Tibial nerve (tissue), 4 donors: ENCODE measurements at regions not wholly inside any gene's neighbourhood (a gene's known extent, or its start where the extent isn't known, plus 50 kb on each side); places are given as distances from the start of the nearest gene placed in this dataset.
"Not testable (repeated sequence)": the region's sequence is repeated elsewhere in the genome, so short reads cannot be mapped to it uniquely, and the experiment has no call there.

Experiments used
- DNase-seq, 2 donors: peaks; one replicate each; pipeline ENCODE4 v3.0.0-alpha.2; 2019; ENCODE audit warnings: low spot score in 2 of 2
- H3K27ac ChIP-seq, 4 donors: fragments of 200-600 bp; sonication (generic) in 3 of 4; one replicate each; pipeline ENCODE4 v1.5.1; 2017 to 2019; ENCODE audit warnings: mild to moderate bottlenecking in 1 of 4
- H3K27me3 ChIP-seq, 2 donors: fragments of 200-600 bp; sonication (generic) in 1 of 2; one replicate each; pipeline versions ENCODE4 v1.5.1 to v1.6.0; 2017 to 2019
- H3K36me3 ChIP-seq, 3 donors: fragments of 200-600 bp; sonication (generic); one replicate each; pipeline ENCODE4 v1.5.1; 2018 to 2019
- H3K4me1 ChIP-seq, 4 donors: fragments of 200-600 bp; sonication (generic) in 3 of 4; one replicate each; pipeline ENCODE4 v1.5.1; 2017 to 2019
- H3K4me3 ChIP-seq, 4 donors: fragments of 200-600 bp; sonication (generic) in 3 of 4; one replicate each; pipeline ENCODE4 v1.5.1; 2017 to 2019; ENCODE audit warnings: mild to moderate bottlenecking in 1 of 4, moderate library complexity in 1 of 4
- H3K9me3 ChIP-seq, 4 donors: fragments of 200-600 bp; sonication (generic) in 3 of 4; one replicate each; pipeline ENCODE4 v1.5.1; 2017 to 2019
- EP300 ChIP-seq, 2 donors: sonication (generic); formaldehyde crosslinking; IDR thresholded peaks; one replicate each; pipeline ENCODE4 v1.6.1; 2017; ENCODE audit warnings: antibody characterized with exemption in 2 of 2, mild to moderate bottlenecking in 1 of 2
- POLR2A ChIP-seq, 2 donors: fragments of 450-650 bp; IDR thresholded peaks; one replicate each; pipeline ENCODE4 v1.6.1; 2017; ENCODE audit warnings: antibody characterized with exemption in 2 of 2, mild to moderate bottlenecking in 2 of 2, moderate library complexity in 2 of 2
- WGBS, 2 donors: methylation state at CpG; one replicate each; pipeline ENCODE4 v1.1.5; 2018; 5-methylcytosine and 5-hydroxymethylcytosine counted together
- TF ChIP-seq, protein P1 (sequence below), 5 experiments: fragments of 200-600 bp in 3 of 5; fragments of 450-650 bp in 2 of 5; sonication (generic) in 3 of 5; IDR thresholded peaks; one replicate each; pipeline ENCODE4 v1.5.1; 2016 to 2019; ENCODE audit warnings: antibody characterized with exemption in 5 of 5, mild to moderate bottlenecking in 3 of 5, moderate library complexity in 2 of 5

DNA sequence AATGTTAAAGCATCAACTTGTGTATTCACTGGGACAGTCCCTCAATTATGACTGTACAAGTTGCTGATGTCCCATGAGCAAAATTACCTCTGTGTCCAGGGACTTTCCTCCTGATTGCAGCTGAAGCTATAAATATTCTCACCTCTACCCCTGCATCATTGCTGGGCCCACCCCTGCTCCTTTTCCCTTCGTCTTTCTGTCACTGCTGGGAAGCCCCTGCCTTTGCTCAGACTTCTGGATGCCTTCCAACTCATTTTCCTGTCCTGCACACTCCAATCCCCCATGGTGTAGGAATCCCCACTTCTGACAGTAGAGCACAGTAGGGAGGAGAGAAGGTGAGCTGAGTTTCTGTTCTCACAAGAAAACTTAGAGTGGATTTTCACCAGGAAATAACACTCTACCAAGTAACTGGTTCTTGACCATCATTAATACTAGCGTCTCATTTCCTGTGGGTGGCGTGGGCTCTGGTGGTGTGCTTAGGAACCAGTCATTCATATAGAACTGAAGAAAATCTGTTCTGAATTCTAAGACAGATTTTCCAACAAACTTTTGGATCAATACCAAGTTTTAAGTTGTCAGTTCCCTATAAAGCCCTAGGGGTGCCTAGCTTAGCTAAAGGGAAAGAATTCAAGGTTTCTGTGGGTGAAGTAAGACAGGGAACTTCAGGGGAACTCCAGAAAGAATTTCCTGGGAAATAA is 136.2 kb upstream of the MED14 start:
- H3K9me3 ChIP-seq = no peaks in the 10 kb centered on the region
- H3K27ac ChIP-seq = no peak overlapping the region
- 27 to 30% methylated on average over 3 of the region's 3 CpGs for WGBS, 2 donors

DNA sequence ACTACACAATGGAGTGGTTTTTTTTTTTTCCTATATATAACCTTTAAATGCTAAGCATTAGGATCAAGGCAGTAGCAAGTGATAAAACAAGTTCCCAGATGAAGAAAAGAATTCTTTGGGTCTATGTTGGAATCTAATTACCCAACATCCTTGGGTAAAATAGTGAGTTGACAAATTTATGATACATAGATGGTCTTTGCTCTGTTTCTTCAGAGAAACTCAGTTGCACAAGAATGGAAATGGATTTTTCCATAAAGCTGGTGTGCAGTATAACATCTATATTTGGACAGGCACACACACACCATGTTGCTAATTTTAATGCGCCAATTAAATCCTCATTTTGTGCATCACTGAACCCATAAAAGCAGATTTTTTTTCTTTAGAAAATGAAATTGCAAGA is 137.0 kb upstream of the MED14 start:
- Histone ChIP-seq H3K27me3 (no peaks in the 10 kb centered on the region), H3K9me3 (no peaks in the 10 kb centered on the region), H3K36me3 (no peaks in the 10 kb centered on the region), H3K4me3 (no peak overlapping the region), H3K27ac (no peak overlapping the region), H3K4me1 (no peaks in the 10 kb centered on the region)
- DNase-seq = no peak
- 95 to 97% methylated on average over 1 of the region's 1 CpG for WGBS, 2 donors
- TF ChIP-seq, protein P1, sequence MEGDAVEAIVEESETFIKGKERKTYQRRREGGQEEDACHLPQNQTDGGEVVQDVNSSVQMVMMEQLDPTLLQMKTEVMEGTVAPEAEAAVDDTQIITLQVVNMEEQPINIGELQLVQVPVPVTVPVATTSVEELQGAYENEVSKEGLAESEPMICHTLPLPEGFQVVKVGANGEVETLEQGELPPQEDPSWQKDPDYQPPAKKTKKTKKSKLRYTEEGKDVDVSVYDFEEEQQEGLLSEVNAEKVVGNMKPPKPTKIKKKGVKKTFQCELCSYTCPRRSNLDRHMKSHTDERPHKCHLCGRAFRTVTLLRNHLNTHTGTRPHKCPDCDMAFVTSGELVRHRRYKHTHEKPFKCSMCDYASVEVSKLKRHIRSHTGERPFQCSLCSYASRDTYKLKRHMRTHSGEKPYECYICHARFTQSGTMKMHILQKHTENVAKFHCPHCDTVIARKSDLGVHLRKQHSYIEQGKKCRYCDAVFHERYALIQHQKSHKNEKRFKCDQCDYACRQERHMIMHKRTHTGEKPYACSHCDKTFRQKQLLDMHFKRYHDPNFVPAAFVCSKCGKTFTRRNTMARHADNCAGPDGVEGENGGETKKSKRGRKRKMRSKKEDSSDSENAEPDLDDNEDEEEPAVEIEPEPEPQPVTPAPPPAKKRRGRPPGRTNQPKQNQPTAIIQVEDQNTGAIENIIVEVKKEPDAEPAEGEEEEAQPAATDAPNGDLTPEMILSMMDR (IDR thresholded peaks at IDR 0.05) = no peak
- TF ChIP-seq EP300 (IDR thresholded peaks at IDR 0.05) (no peak), POLR2A (IDR thresholded peaks at IDR 0.05) (no peak)

More for the DNA sequence above, 136.2 kb upstream of the MED14 start:
- no peak for TF ChIP-seq EP300 (IDR thresholded peaks at IDR 0.05)
- TF ChIP-seq, protein P1 (IDR thresholded peaks at IDR 0.05) = no peak
- no peak for TF ChIP-seq POLR2A (IDR thresholded peaks at IDR 0.05)
- no peak for DNase-seq
- H3K27me3 ChIP-seq = no peaks in the 10 kb centered on the region
- H3K4me3 ChIP-seq = no peak overlapping the region
- H3K36me3 ChIP-seq = no peaks in the 10 kb centered on the region
- H3K4me1 ChIP-seq = peaks cover 0 to 2% (median 0%) of the 10 kb centered on the region in 4 donors

DNA sequence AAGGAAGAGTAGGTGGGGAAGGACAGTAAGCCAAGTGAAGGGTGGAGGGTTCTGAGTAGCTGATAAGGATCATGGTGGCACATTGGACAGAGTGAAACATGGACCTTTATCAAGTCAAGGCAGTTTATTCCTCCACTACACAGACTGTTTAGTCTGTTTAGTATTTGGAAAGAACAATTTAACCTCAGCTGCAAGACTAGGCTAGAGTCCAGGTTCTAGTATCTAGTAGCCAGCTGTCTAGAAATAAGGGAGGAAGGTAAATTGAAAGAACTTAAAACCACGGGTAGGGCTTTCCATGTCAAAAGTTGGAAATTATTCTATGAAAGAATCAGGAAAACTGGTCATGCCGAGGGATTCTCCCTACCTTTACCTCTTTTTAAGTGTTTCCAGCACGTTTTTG is 140.1 kb upstream of the MED14 start:
- H3K27ac ChIP-seq = no peak overlapping the region
- no peaks in the 10 kb centered on the region for H3K36me3 ChIP-seq

DNA sequence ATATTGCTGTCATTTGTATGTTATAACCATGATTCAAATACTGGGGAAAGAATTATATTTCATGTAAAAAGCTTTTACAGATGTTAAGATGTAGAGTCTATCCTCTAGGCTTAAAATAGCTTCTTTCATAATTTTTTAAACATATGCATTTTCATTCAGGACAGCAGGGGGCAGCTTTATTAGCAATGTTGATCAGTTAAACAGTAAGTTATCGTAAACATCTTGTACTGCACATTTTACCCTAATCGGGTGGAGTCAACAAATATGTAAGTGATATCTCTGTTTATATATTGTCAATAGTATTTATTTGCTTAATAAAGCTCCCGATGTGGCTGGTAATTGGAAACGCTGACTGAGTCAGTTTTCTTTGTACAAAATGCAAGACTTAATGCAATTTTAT is 142.5 kb upstream of the MED14 start:
- peak in 1 of 2 donors; percentile 32 for DNase-seq
- TF ChIP-seq, protein P1 (IDR thresholded peaks at IDR 0.05) = peak in 4 of 5 experiments; percentile 23 to 65 (median 43)
- no peak for TF ChIP-seq EP300 (IDR thresholded peaks at IDR 0.05)
- 12 to 43% methylated on average over 4 of the region's 4 CpGs for WGBS, 2 donors
- Histone ChIP-seq H3K27ac (no peak overlapping the region), H3K27me3 (no peaks in the 10 kb centered on the region), H3K4me3 (peak overlapping the region in 2 of 4 donors; percentile 6 to 33), H3K36me3 (no peaks in the 10 kb centered on the region), H3K4me1 (peaks cover 0 to 4% (median 0%) of the 10 kb centered on the region in 4 donors), H3K9me3 (no peaks in the 10 kb centered on the region)

More for the DNA sequence above, 140.1 kb upstream of the MED14 start:
- no peak for DNase-seq
- TF ChIP-seq, protein P1 (IDR thresholded peaks at IDR 0.05) = no peak
- no peak for TF ChIP-seq POLR2A (IDR thresholded peaks at IDR 0.05)
- 69 to 86% methylated on average over 3 of the region's 3 CpGs for WGBS, 2 donors
- no peaks in the 10 kb centered on the region for H3K27me3 ChIP-seq
- H3K4me3 ChIP-seq = no peak overlapping the region
- no peaks in the 10 kb centered on the region for H3K9me3 ChIP-seq
- peaks cover 0 to 4% (median 0%) of the 10 kb centered on the region in 4 donors for H3K4me1 ChIP-seq

GRCh38 chrX:40878766-40879165 is 143.4 kb upstream of the MED14 start:
- TF ChIP-seq POLR2A (IDR thresholded peaks at IDR 0.05) = no peak
- TF ChIP-seq, protein P1 (IDR thresholded peaks at IDR 0.05) = no peak
- no peak for TF ChIP-seq EP300 (IDR thresholded peaks at IDR 0.05)
- DNase-seq = no peak
- Histone ChIP-seq H3K27me3 (no peaks in the 10 kb centered on the region), H3K27ac (no peak overlapping the region), H3K4me1 (peaks cover 0 to 4% (median 0%) of the 10 kb centered on the region in 4 donors), H3K9me3 (no peaks in the 10 kb centered on the region), H3K4me3 (no peak overlapping the region), H3K36me3 (no peaks in the 10 kb centered on the region)
- WGBS, 2 donors = 44 to 75% methylated on average over 3 of the region's 3 CpGs

DNA sequence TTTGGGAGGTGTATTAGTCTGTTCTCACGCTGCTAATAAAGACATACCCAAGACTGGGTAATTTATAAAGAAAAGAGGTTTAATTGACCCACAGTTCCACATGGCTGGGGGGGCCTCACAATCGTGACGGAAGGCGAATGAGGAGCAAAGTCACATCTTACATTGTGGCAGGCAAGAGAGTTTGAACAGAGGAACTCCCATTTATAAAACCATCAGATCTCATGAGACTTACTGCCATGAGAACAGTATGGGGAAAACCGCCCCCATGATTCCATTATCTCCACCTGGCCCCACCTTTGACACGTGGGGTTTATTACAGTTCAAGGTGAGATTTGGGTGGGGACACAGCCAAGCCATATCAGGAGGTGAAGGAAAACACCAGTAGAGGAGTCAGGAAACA is 143.8 kb upstream of the MED14 start:
- WGBS, 2 donors = 53 to 81% methylated on average over 6 of the region's 6 CpGs
- not testable (repeated sequence) for H3K27ac ChIP-seq, H3K36me3 ChIP-seq, H3K9me3 ChIP-seq, H3K27me3 ChIP-seq, H3K4me3 ChIP-seq, H3K4me1 ChIP-seq, DNase-seq
